Heart left ventricle (tissue), 13 donors: ENCODE measurements at regions not wholly inside any gene's neighbourhood (a gene's known extent, or its start where the extent isn't known, plus 50 kb on each side); places are given as distances from the start of the nearest gene placed in this dataset.

Source experiments
- POLR2A ChIP-seq, 2 donors: fragments of 450-650 bp; IDR thresholded peaks; one replicate each; pipeline ENCODE4 v1.6.1; 2017; ENCODE audit warnings: antibody characterized with exemption in 2 of 2, mild to moderate bottlenecking in 2 of 2, moderate library complexity in 2 of 2
- TF ChIP-seq, protein P1 (sequence below), 12 donors: fragments of 200-600 bp; sonication (generic) in 4 of 12; IDR thresholded peaks; one replicate each; pipeline versions ENCODE4 v1.5.0 to v1.8.0; 2018 to 2022; ENCODE audit warnings: antibody characterized with exemption in 12 of 12, mild to moderate bottlenecking in 5 of 12
- donor health status: ischemic (EF 13 %, LVEDD 7.1; RV severe dilation, severe dysfunction).
- donor health status: DM: no; HTN: yes; CAD: no.
- donor health status: DM: no; HTN: no; CAD: no.
- donor health status: ischemic (EF 25% LVEDD 6.9; RV normal size, moderate dysfunction).
- donor health status: ischemic (EF 25% LVEDD 5.7; RV mildly dilated, moderate dysfunction).
- donor health status: ischemic (EF 35%, LVEDD 5.7; RV mildly dilated, moderate dysfunction).
- donor health status: nonischemic (EF 11% LVEDD 7.7; RV severe dilation, severe dysfunction).
- donor health status: DM: yes; HTN: yes; CAD: no.
- donor health status: PGD.
- donor health status: ischemic (EF 29% LVEDD 5.4; RV normal size, mild dysfunction).
- donor health status: nonischemic (EF 23%, LVEDD 6.1; RV moderate dilation, normal function).

DNA sequence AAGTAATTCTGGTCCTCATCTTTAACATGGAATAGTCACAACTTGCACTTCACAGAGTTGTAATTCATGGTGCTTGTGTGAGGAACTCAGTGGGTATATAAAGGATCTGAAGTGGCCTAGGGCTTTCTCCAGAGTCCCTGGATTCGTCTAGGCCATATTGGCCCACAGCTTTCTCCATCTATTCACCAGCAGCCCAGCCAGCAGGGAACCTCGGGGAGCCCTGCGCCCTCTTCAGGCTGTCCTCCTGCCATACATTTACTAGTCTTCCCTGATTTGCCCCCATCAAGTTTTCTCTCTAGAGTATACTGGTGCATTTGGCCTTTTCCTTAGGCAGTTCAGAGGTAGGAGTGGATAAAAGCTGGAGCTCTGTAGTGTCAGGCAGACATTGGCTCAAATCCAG lies 278.3 kb downstream of the MYCN start:
- TF ChIP-seq, protein P1, sequence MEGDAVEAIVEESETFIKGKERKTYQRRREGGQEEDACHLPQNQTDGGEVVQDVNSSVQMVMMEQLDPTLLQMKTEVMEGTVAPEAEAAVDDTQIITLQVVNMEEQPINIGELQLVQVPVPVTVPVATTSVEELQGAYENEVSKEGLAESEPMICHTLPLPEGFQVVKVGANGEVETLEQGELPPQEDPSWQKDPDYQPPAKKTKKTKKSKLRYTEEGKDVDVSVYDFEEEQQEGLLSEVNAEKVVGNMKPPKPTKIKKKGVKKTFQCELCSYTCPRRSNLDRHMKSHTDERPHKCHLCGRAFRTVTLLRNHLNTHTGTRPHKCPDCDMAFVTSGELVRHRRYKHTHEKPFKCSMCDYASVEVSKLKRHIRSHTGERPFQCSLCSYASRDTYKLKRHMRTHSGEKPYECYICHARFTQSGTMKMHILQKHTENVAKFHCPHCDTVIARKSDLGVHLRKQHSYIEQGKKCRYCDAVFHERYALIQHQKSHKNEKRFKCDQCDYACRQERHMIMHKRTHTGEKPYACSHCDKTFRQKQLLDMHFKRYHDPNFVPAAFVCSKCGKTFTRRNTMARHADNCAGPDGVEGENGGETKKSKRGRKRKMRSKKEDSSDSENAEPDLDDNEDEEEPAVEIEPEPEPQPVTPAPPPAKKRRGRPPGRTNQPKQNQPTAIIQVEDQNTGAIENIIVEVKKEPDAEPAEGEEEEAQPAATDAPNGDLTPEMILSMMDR (IDR thresholded peaks at IDR 0.05), result peak in 9 of 12 donors; percentile 10 to 48 (median 29)
- no peak for TF ChIP-seq POLR2A (IDR thresholded peaks at IDR 0.05)
